ENCODE measurements at regions not wholly inside any gene's neighbourhood (a gene's known extent, or its start where the extent isn't known, plus 50 kb on each side); places are given as distances from the start of the nearest gene placed in this dataset.
"Not testable (repeated sequence)": the region's sequence is repeated elsewhere in the genome, so short reads cannot be mapped to it uniquely, and the experiment has no call there.

DNA sequence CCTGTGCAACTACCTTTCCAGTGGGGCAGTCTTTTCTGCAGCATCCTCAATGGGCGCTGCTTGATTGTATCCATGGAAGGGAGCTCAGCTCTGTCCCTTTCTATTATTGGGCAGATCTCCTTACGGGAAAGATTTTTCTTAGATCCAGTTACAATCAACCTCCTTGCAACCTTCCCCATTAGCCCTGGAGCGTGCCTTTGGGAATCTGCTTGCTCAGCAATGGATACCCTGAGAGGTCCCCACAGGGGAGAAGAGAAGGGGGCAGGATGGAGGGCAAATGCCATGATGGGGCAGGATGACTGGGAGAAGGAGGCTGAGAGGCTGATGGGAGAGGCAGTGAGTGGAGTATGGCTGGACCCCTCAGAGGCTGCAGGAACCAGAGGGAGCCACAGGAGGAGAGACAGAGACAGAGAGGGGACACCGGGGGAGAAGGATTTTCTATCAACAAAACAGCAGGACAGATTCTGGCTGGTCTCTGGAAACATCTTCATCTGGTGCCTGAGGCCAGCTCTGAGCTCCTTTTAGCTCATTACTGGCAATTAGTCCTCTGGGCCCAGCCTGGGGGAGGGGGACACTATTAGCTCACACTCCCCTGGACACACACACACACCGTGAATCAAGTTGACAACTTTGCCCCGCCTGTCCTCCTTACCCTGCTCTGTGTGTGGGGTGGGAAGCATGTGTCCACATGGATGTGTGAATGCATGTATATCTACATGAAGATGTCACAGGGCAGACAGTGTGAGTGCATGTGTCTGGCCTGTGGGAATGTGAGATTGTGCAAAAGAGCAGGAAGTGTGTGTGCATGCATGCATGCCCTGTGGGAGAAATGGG, 80.8 kb upstream of the PAX2 start:
- DNase-seq (ENCODE audit: low read depth), result no peak

GRCh38 chr10:100666634-100667033, 78.7 kb upstream of the PAX2 start:
- DNase-seq (ENCODE audit: low read depth), result not testable (repeated sequence)

DNA sequence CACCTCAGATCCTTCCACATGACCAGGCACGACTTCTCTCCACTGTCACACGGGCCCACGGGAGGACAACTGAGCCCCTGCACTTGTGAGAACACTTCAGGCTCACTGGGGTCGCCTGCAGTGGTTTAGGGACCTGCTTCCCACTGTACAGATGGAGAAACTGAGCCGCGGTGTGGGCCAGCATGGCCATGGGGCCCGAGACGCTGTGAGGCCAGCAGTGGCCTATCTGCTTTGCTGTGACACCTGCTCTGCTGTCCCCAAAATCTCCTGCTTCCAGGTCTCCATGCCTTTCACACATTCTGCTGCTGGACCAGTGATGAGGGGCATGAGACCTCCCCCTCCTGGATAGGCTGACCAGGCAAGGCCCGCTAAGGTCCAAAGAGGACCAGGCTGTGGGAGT, 75.8 kb upstream of the PAX2 start:
- no peak for DNase-seq (ENCODE audit: low read depth)

GRCh38 chr10:100670368-100670767, 75.0 kb upstream of the PAX2 start:
- DNase-seq (ENCODE audit: low read depth), result no peak

GRCh38 chr10:100670828-100671479, 74.4 kb upstream of the PAX2 start:
- DNase-seq (ENCODE audit: low read depth), result peak; percentile 37

DNA sequence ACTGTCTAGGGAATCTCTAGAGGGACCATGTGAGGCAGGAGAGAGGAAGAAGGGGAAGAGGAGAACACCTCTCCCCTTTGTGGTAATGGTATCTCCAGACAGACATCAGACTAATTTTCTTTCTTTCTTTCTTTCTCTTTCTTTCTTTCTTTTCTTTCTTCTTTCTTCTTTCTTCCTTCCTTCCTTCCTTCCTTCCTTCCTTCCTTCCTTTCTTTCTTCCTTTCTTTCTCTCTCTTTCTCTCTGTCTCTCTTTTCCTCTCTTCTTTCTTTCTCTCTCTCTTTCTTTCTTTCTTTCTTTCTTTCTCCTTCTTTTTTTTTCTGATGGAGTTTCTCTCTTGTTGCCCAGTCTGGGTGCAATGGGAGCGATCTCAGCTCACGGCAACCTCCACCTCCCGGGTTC, 73.2 kb upstream of the PAX2 start:
- DNase-seq (ENCODE audit: low read depth), result no peak

GRCh38 chr10:100677290-100677945, 68.0 kb upstream of the PAX2 start:
- DNase-seq (ENCODE audit: low read depth), result no peak

DNA sequence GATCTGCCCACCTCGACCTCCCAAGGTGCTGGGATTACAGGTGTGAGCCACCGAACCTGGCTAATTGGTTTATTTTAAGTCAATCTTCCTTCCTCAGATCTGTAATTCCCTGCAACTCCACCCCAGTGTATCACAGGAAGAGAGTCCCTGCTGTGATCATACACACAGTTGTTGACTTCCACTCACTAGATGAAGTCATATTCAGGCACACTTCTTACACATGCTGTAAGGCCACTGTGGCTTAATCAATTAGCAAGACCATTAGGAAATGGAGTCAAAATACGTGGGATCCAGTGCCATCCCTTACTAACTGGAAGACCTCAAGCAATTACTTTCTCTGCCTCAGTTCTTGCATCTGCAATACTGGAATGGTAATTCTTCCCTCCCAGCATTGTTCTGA, 66.1 kb upstream of the PAX2 start:
- no peak for DNase-seq (ENCODE audit: low read depth)

DNA sequence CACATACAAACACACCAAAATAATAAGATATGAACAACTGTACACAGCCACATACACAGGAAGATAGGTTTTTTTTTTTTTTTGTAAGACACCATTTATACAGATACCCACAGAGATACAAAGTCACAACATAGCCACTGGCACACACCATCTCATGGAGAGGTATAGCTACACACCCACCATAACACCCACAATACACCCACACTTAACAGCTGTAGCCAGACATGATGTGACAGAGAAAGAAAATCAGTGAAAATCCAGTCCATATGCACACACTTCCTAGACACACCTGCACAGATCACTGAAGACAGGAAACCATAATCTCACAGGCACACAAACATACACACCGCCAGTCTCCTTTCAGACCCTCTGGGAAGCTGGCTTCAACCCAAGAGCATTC, 62.4 kb upstream of the PAX2 start:
- no peak for DNase-seq (ENCODE audit: low read depth)

- no peak for DNase-seq (ENCODE audit: low read depth)
These were observed 61.7 kb upstream of the PAX2 start for GRCh38 chr10:100683545-100684300.

DNA sequence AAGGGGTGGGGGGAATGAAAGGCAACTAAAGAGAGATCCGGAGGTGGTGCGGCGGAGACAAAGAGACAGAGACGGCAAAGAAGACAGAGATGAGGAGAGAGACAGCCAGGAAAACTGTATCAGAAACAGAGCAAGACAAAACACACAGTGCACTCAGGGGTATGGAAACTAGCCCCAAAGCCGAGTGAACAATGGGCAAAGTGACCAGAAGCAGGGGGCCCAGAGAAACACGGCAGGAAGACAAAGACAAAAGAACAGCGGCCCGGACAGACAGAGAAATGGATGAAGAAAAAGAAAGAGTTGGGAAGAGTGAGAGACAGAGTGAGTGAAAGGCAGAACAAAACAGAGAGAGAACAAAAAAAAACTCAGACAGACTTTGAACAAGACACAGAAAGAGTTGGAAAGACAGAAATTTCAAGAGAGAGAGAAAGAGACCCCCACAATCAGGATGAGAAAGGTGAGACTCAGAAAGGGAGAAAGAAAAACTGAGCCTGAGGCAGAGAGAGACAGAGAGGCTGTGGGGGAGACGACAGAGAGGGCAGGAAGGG, 60.6 kb upstream of the PAX2 start:
- DNase-seq (ENCODE audit: low read depth), result no peak

- no peak for DNase-seq (ENCODE audit: low read depth)
These were observed 60.1 kb upstream of the PAX2 start for GRCh38 chr10:100685331-100685730.

DNA sequence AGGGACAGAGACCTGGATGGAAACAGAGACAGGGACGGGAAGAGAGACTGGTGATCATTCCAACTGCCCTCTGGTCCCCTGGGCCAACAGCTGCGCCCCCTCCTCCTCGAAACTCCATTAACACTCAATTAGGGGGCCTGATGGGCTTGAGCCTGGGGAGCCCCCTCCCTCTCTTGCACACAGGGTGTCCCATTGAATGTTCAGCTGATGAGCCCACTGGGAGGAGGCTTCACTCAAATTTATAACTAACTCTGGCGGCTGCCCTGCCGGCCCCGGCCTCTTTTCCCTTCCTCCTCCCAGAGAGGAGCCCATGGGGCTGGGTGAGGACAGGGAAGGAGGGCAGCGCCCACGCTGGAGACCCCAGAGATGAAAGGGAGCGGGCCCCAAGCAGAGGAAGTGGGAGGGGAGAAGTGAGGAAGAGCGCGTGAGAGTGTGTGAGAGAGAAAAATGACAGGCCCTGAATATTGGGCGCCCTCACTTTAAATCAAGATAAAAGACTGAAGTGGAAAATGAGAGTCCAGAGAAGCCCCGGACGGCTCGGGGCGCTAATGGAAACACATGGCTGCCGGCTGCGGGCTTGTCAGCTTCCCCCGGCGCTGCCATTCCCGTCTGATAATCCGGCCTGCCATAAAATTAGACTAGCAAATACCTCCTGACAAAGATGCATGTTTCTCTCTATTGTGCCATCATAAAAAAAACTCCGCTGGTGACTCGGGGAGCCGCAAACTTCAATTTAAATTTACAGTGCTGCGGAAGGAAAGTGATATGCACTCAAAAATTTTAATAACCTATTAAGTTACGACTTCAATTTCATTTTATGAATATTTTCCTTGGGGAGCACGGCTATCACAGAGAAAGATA, 58.0 kb upstream of the PAX2 start:
- DNase-seq (ENCODE audit: low read depth), result no peak

DNA sequence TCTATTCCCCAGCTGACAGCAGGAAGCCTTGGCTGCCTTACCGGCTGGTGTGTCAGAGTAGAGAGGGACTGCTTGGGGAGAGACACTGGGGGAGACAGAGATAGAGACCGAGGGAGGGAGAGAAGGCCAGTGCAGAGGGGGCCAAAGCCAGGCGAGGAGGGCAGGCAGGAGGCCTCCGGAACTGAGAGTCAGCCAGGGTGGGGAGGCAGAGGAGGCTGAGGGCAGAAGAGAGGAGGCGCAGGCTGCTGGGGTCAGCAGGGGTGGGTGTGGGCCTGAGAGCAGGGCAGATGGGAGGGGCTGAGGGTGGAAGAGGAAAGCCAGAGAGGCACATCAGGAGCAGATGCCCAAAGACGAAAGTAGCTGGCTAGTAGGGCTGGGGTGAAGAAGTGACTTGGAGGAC, 57.2 kb upstream of the PAX2 start:
- no peak for DNase-seq (ENCODE audit: low read depth)

- no peak for DNase-seq (ENCODE audit: low read depth)
These were observed 51.6 kb upstream of the PAX2 start for GRCh38 chr10:100693821-100694220.
